ENCODE measurements at regions not wholly inside any gene's neighbourhood (a gene's known extent, or its start where the extent isn't known, plus 50 kb on each side); places are given as distances from the start of the nearest gene placed in this dataset.

- H3K9ac ChIP-seq (ENCODE audit: low read length), result no peak overlapping the region
- H4K20me1 ChIP-seq (ENCODE audit: insufficient read depth, low read length), result no peaks in the 10 kb centered on the region
- H3K9me2 ChIP-seq (replicated peaks; ENCODE audit: insufficient read depth, low read length), result no peaks in the 10 kb centered on the region
- DNase-seq, result no peak
- H3K4me3 ChIP-seq (ENCODE audit: low read length), result no peak overlapping the region
- no peaks in the 10 kb centered on the region for H3F3A ChIP-seq (ENCODE audit: insufficient read depth, low read length)
- H2AFZ ChIP-seq (ENCODE audit: low read length), result no peak overlapping the region
- no peaks in the 10 kb centered on the region for H3K4me1 ChIP-seq (ENCODE audit: low read length)
- H3K9me3 ChIP-seq (replicated peaks; ENCODE audit: insufficient read depth, low read length), result no peaks in the 10 kb centered on the region
- H3K36me3 ChIP-seq (replicated peaks; ENCODE audit: insufficient read depth, low read length), result no peaks in the 10 kb centered on the region
- no peaks in the 10 kb centered on the region for H3K79me2 ChIP-seq (ENCODE audit: low read length)
- no peak overlapping the region for H3K27ac ChIP-seq (ENCODE audit: low read length)
- H3K4me2 ChIP-seq (ENCODE audit: low read depth, low read length), result no peak overlapping the region
- no peaks in the 10 kb centered on the region for H3K27me3 ChIP-seq (replicated peaks; ENCODE audit: insufficient read depth, low read length)
- TF ChIP-seq CTCF (IDR thresholded peaks at IDR 0.05; ENCODE audit: low read length) (no peak), EZH2phosphoT487 (IDR thresholded peaks at IDR 0.05; ENCODE audit: low read length) (no peak), EZH2 (optimal IDR thresholded peaks at IDR 0.05; ENCODE audit: low read depth, low read length) (no peak)
These were observed 1081.4 kb downstream of the FAT4 start for GRCh38 chr4:126396121-126396520.

DNA sequence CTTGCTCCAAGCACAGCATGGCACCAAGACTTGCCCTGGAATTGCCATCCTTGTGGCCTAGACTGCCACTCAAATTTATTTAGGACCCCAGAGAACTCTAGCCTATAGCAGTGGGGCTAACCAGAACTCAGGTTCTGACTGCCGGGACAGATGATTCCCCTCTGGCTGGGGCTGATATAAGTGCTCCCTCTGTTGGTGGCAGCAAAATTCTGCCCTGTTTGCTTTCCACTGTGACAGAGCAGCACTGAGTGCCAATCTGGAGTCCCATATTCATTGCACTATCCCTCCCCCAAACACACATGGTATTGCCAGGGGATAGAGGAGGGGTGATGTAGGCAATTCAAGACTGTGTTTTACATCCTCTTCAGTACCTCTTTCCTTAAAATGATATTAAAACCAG is 1081.9 kb downstream of the FAT4 start:
- Histone ChIP-seq H3F3A (ENCODE audit: insufficient read depth, low read length) (no peaks in the 10 kb centered on the region), H3K9ac (ENCODE audit: low read length) (no peak overlapping the region), H4K20me1 (ENCODE audit: insufficient read depth, low read length) (no peaks in the 10 kb centered on the region), H3K4me1 (ENCODE audit: low read length) (no peaks in the 10 kb centered on the region), H2AFZ (ENCODE audit: low read length) (no peak overlapping the region), H3K27me3 (replicated peaks; ENCODE audit: insufficient read depth, low read length) (no peaks in the 10 kb centered on the region), H3K36me3 (replicated peaks; ENCODE audit: insufficient read depth, low read length) (no peaks in the 10 kb centered on the region), H3K4me2 (ENCODE audit: low read depth, low read length) (no peak overlapping the region), H3K79me2 (ENCODE audit: low read length) (no peaks in the 10 kb centered on the region), H3K27ac (ENCODE audit: low read length) (no peak overlapping the region), H3K9me2 (replicated peaks; ENCODE audit: insufficient read depth, low read length) (no peaks in the 10 kb centered on the region), H3K4me3 (ENCODE audit: low read length) (no peak overlapping the region), H3K9me3 (replicated peaks; ENCODE audit: insufficient read depth, low read length) (no peaks in the 10 kb centered on the region)
- TF ChIP-seq CTCF (IDR thresholded peaks at IDR 0.05; ENCODE audit: low read length) (peak; percentile 8; the same call in 1 of the 2 replicates), EZH2phosphoT487 (IDR thresholded peaks at IDR 0.05; ENCODE audit: low read length) (no peak)
- DNase-seq, result no peak

- H3K4me3 ChIP-seq (ENCODE audit: low read length), result no peak overlapping the region
- no peaks in the 10 kb centered on the region for H3K36me3 ChIP-seq (replicated peaks; ENCODE audit: insufficient read depth, low read length)
- no peaks in the 10 kb centered on the region for H3K4me1 ChIP-seq (ENCODE audit: low read length)
- H3K27ac ChIP-seq (ENCODE audit: low read length), result no peak overlapping the region
- H3K9me2 ChIP-seq (replicated peaks; ENCODE audit: insufficient read depth, low read length), result no peaks in the 10 kb centered on the region
- no peak for TF ChIP-seq CTCF (IDR thresholded peaks at IDR 0.05; ENCODE audit: low read length)
- TF ChIP-seq EZH2 (optimal IDR thresholded peaks at IDR 0.05; ENCODE audit: low read depth, low read length), result no peak
- no peak for TF ChIP-seq EZH2phosphoT487 (IDR thresholded peaks at IDR 0.05; ENCODE audit: low read length)
- no peak overlapping the region for H3K4me2 ChIP-seq (ENCODE audit: low read depth, low read length)
- H4K20me1 ChIP-seq (ENCODE audit: insufficient read depth, low read length), result no peaks in the 10 kb centered on the region
- no peaks in the 10 kb centered on the region for H3K79me2 ChIP-seq (ENCODE audit: low read length)
- DNase-seq, result no peak
- no peak overlapping the region for H3K9ac ChIP-seq (ENCODE audit: low read length)
- H3F3A ChIP-seq (ENCODE audit: insufficient read depth, low read length), result no peaks in the 10 kb centered on the region
- no peaks in the 10 kb centered on the region for H3K9me3 ChIP-seq (replicated peaks; ENCODE audit: insufficient read depth, low read length)
- H3K27me3 ChIP-seq (replicated peaks; ENCODE audit: insufficient read depth, low read length), result no peaks in the 10 kb centered on the region
- H2AFZ ChIP-seq (ENCODE audit: low read length), result no peak overlapping the region
These were observed 1089.8 kb downstream of the FAT4 start for GRCh38 chr4:126404549-126404948.
